PC-3 (cell line): ENCODE measurements at regions not wholly inside any gene's neighbourhood (a gene's known extent, or its start where the extent isn't known, plus 50 kb on each side); places are given as distances from the start of the nearest gene placed in this dataset.

Source experiments
- ATAC-seq: fragments of 200-7000 bp; cut with Tn5 transposase; 2 replicates; pipeline ENCODE4 v1.9.1; 2020; ENCODE audit warnings: mild to moderate bottlenecking, moderate library complexity
- BruUV-seq: library from RNA; stranded (reverse); fragments of 400-500 nt; replicated peaks from 2 replicates; lab custom pipeline; 2021; lab: Mats Ljungman, UMichigan
- CTCF ChIA-PET: fragments of 300-600 bp; sonication (Branson Sonifier 250); formaldehyde crosslinking; loops from one replicate; lab custom pipeline; 2022; ENCODE audit warnings: antibody characterized with exemption; lab: Charles Lee
- POLR2A ChIA-PET: fragments of 300-600 bp; sonication (Branson Sonifier 250); formaldehyde crosslinking; loops from one replicate; lab custom pipeline; 2022; ENCODE audit warnings: antibody characterized with exemption; ENCODE audit not compliant: unreplicated experiment; lab: Charles Lee
- DNase-seq: peaks from one replicate; pipeline ENCODE4 v3.0.0-alpha.2; 2015
- H2AFZ ChIP-seq: fragments of 300-600 bp; sonication (generic); 2 replicates; pipeline ENCODE4 v1.6.0; 2016; ENCODE audit warnings: antibody characterized with exemption, low read length
- H3F3A ChIP-seq: fragments of 300-600 bp; sonication (generic); one replicate; pipeline ENCODE4 v1.6.0; 2017; ENCODE audit warnings: antibody characterized with exemption, low read length, control low read depth, mild to moderate bottlenecking; ENCODE audit not compliant: unreplicated experiment
- H3K27ac ChIP-seq: fragments of 300-600 bp; sonication (generic); 2 replicates; pipeline ENCODE4 v1.5.1; 2016; ENCODE audit warnings: mild to moderate bottlenecking, low read length
- H3K27me3 ChIP-seq: fragments of 300-600 bp; sonication (generic); 2 replicates; pipeline ENCODE4 v1.6.1; 2016; ENCODE audit warnings: low read length, mixed read lengths
- H3K36me3 ChIP-seq: fragments of 300-600 bp; sonication (generic); 2 replicates; pipeline ENCODE4 v1.6.1; 2016; ENCODE audit warnings: low read depth, mixed run types, low read length, mixed read lengths
- H3K4me1 ChIP-seq: fragments of 300-600 bp; sonication (generic); 2 replicates; pipeline ENCODE4 v1.5.1; 2016; ENCODE audit warnings: low read length; ENCODE audit not compliant: insufficient read depth
- H3K4me2 ChIP-seq: fragments of 300-600 bp; sonication (generic); 2 replicates; pipeline ENCODE4 v1.6.0; 2016; ENCODE audit warnings: low read length
- H3K4me3 ChIP-seq: fragments of 300-600 bp; sonication (generic); 2 replicates; pipeline ENCODE4 v1.5.1; 2016; ENCODE audit warnings: mild to moderate bottlenecking, low read length, mixed read lengths
- H3K79me2 ChIP-seq: fragments of 300-600 bp; sonication (generic); 2 replicates; pipeline ENCODE4 v1.6.1; 2017; ENCODE audit warnings: low read length, mixed read lengths
- H3K9ac ChIP-seq: fragments of 300-600 bp; sonication (generic); 2 replicates; pipeline ENCODE4 v1.6.0; 2016; ENCODE audit warnings: mild to moderate bottlenecking, low read length
- H3K9me2 ChIP-seq: fragments of 300-600 bp; sonication (generic); replicated peaks from 2 replicates; pipeline ENCODE4 v1.6.1; 2016; ENCODE audit warnings: mixed run types, low read length, mixed read lengths
- H3K9me3 ChIP-seq: fragments of 300-600 bp; sonication (generic); 2 replicates; pipeline ENCODE4 v1.6.1; 2016; ENCODE audit warnings: low read length, mixed read lengths
- H4K20me1 ChIP-seq: fragments of 300-600 bp; sonication (generic); 2 replicates; pipeline ENCODE4 v1.6.1; 2016; ENCODE audit warnings: low read length, mixed read lengths
- EZH2 ChIP-seq: fragments of 300-600 bp; sonication (generic); IDR thresholded peaks from one replicate; pipeline ENCODE4 v1.6.1; 2017; ENCODE audit warnings: antibody characterized with exemption, mild to moderate bottlenecking, low read length; ENCODE audit not compliant: unreplicated experiment
- EZH2phosphoT487 ChIP-seq: fragments of 300-600 bp; sonication (generic); IDR thresholded peaks from 2 replicates; pipeline ENCODE4 v1.6.1; 2018; ENCODE audit warnings: mild to moderate bottlenecking, antibody characterized with exemption, low read length, borderline replicate concordance
- intact Hi-C: fragments of 100-400 bp; cut with micrococcal nuclease; formaldehyde crosslinking; loops from 2 replicates; pipeline ENCODE4 v1.9.0; 2023
- TF ChIP-seq, protein P1 (sequence below): fragments of 300-600 bp; sonication (generic); conservative IDR thresholded peaks from 2 replicates; pipeline ENCODE4 v1.5.1; 2017; ENCODE audit warnings: antibody characterized with exemption, low read depth, mild to moderate bottlenecking, low read length

DNA sequence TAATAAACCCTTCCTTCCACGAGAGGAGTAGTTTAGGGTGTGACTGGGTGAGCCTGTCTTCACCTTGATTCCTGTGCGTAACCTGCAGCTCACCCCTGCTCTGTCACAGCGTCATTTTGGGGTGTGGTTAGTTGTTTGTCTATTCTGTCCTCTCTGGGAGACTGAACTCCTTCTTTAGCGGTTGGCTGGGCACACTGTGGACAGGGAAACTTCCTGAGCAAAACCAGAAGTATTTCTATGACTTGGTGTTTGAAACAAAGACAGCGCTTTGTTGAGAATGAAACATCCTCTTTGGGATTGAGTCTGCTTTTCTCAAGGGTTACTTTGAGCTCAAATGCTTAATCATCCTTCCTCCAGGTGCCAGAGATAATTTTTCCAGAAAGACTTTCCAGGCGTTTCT is 270.7 kb downstream of the HRH4 start:
- Histone ChIP-seq H3K4me1 (peaks cover 7% of the 10 kb centered on the region; the same call in 1 of the 2 replicates), H3K36me3 (no peaks in the 10 kb centered on the region), H2AFZ (no peak overlapping the region), H3K9ac (no peak overlapping the region), H3K4me3 (no peak overlapping the region), H3K79me2 (no peaks in the 10 kb centered on the region), H3K9me2 (no peaks in the 10 kb centered on the region), H4K20me1 (no peaks in the 10 kb centered on the region), H3K9me3 (no peaks in the 10 kb centered on the region), H3K4me2 (no peak overlapping the region), H3K27me3 (peaks cover 63% of the 10 kb centered on the region), H3K27ac (no peak overlapping the region), H3F3A (no peaks in the 10 kb centered on the region)
- CTCF ChIA-PET: no interaction called here
- no peak for TF ChIP-seq EZH2phosphoT487
- TF ChIP-seq, protein P1, sequence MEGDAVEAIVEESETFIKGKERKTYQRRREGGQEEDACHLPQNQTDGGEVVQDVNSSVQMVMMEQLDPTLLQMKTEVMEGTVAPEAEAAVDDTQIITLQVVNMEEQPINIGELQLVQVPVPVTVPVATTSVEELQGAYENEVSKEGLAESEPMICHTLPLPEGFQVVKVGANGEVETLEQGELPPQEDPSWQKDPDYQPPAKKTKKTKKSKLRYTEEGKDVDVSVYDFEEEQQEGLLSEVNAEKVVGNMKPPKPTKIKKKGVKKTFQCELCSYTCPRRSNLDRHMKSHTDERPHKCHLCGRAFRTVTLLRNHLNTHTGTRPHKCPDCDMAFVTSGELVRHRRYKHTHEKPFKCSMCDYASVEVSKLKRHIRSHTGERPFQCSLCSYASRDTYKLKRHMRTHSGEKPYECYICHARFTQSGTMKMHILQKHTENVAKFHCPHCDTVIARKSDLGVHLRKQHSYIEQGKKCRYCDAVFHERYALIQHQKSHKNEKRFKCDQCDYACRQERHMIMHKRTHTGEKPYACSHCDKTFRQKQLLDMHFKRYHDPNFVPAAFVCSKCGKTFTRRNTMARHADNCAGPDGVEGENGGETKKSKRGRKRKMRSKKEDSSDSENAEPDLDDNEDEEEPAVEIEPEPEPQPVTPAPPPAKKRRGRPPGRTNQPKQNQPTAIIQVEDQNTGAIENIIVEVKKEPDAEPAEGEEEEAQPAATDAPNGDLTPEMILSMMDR: no peak
- TF ChIP-seq EZH2: no peak
- intact Hi-C loops: no loop called here
- ATAC-seq (no peak), DNase-seq (no peak)
- POLR2A ChIA-PET: no interaction called here
- BruUV-seq: no TSS peak

DNA sequence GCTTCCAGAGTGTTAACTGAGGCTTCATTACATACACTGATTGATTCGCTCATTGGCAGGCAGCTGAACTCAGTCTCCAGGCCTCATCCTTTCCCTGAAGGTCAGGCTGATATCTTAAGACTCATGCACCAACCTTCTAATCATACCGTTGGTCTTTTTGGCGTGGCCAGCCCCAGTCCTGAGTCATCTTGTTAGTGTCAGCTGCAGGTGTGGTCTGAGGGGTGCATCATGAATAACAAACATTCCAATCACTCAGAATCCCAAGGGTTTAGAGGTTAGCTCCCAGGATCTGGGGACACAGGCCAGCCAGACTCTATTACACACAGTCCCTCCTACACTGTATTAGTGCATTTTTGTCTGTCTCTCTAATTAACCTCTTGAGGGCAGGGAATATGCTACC is 271.5 kb downstream of the HRH4 start:
- peak; percentile 49 for DNase-seq
- no peak overlapping the region for H2AFZ ChIP-seq
- CTCF ChIA-PET: no interaction called here
- no peak overlapping the region for H3K27ac ChIP-seq
- H3K4me2 ChIP-seq: no peak overlapping the region
- H3K9me3 ChIP-seq: no peaks in the 10 kb centered on the region
- TF ChIP-seq EZH2: no peak
- no peak for TF ChIP-seq EZH2phosphoT487
- TF ChIP-seq, protein P1: no peak
- no peaks in the 10 kb centered on the region for H3K79me2 ChIP-seq
- POLR2A ChIA-PET: no interaction called here
- no peak for ATAC-seq
- H3K4me1 ChIP-seq: peaks cover 7% of the 10 kb centered on the region; the same call in 1 of the 2 replicates
- BruUV-seq: no TSS peak
- no peaks in the 10 kb centered on the region for H4K20me1 ChIP-seq
- H3K36me3 ChIP-seq: no peaks in the 10 kb centered on the region
- intact Hi-C loops: no loop called here
- no peak overlapping the region for H3K9ac ChIP-seq
- H3K27me3 ChIP-seq: peaks cover 68% of the 10 kb centered on the region
- no peak overlapping the region for H3K4me3 ChIP-seq
- H3F3A ChIP-seq: no peaks in the 10 kb centered on the region
- H3K9me2 ChIP-seq: no peaks in the 10 kb centered on the region

DNA sequence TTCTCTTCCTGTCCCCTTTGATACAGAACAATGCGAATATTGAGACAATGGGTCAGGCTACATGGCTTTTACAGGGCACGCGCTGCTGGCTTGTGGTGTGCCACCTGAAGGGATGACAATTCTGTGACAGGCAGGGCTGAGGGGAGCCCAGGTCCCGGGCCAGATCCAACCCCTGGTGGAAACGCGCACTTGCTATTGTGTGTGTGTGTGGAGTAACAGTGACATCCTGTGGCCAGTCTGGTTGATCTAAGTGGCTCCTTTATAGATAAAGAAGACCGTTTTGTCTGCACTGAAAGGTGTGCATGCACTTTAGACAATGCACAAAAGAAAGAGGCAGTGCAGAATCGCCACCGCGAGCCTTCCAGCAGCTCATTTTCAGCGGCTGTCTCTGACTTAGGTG is 273.6 kb downstream of the HRH4 start:
- H3K36me3 ChIP-seq: no peaks in the 10 kb centered on the region
- H3K4me1 ChIP-seq: peaks cover 7% of the 10 kb centered on the region; the same call in 1 of the 2 replicates
- BruUV-seq: no TSS peak
- TF ChIP-seq, protein P1: peak; percentile 60; the same call in 1 of the 2 replicates
- no peak for TF ChIP-seq EZH2phosphoT487
- ChIA-PET POLR2A (interaction anchor here (0.6 kb wide), 1 partner anchor 136 kb away, joined by 4 read pairs; no protein-coding TSS in a partner anchor), CTCF (no interaction called here)
- H3F3A ChIP-seq: no peaks in the 10 kb centered on the region
- no peak overlapping the region for H3K9ac ChIP-seq
- peak; percentile 80 for ATAC-seq
- H3K9me3 ChIP-seq: no peaks in the 10 kb centered on the region
- H3K4me2 ChIP-seq: no peak overlapping the region
- no peaks in the 10 kb centered on the region for H4K20me1 ChIP-seq
- H3K27me3 ChIP-seq: peaks cover 63% of the 10 kb centered on the region
- H3K79me2 ChIP-seq: no peaks in the 10 kb centered on the region
- no peak overlapping the region for H3K27ac ChIP-seq
- H3K4me3 ChIP-seq: no peak overlapping the region
- intact Hi-C loops: loop anchor here (2.0 kb wide), 2 partner anchors 133 to 191 kb away; no protein-coding TSS in a partner anchor
- H3K9me2 ChIP-seq: no peaks in the 10 kb centered on the region
- peak; percentile 47 for DNase-seq
- no peak overlapping the region for H2AFZ ChIP-seq
